Adipocyte (in vitro differentiated cells): ENCODE measurements at regions not wholly inside any gene's neighbourhood (a gene's known extent, or its start where the extent isn't known, plus 50 kb on each side); places are given as distances from the start of the nearest gene placed in this dataset.

Experiments used
- DNase-seq: peaks from one replicate; pipeline ENCODE4 v3.0.0-alpha.2; 2015; ENCODE audit warnings: low read depth
- H3K27me3 ChIP-seq: replicated peaks from 2 replicates; pipeline ENCODE4 v1.7.0; 2013; ENCODE audit warnings: mild to moderate bottlenecking, low read length, moderate library complexity; ENCODE audit not compliant: control insufficient read depth, insufficient read depth
- H3K36me3 ChIP-seq: 2 replicates; pipeline ENCODE4 v1.7.0; 2013; ENCODE audit warnings: low read length, mild to moderate bottlenecking, moderate library complexity; ENCODE audit not compliant: control insufficient read depth, insufficient read depth, severe bottlenecking
- H3K4me1 ChIP-seq: 2 replicates; pipeline ENCODE4 v1.7.0; 2013; ENCODE audit warnings: mild to moderate bottlenecking, low read length, moderate library complexity; ENCODE audit not compliant: control insufficient read depth, insufficient read depth
- H3K4me3 ChIP-seq: 2 replicates; pipeline ENCODE4 v1.7.0; 2013; ENCODE audit warnings: mild to moderate bottlenecking, low read length, moderate library complexity
- H3K9ac ChIP-seq: 2 replicates; pipeline ENCODE4 v1.7.0; 2013; ENCODE audit warnings: mild to moderate bottlenecking, low read length, moderate library complexity
- H3K9me3 ChIP-seq: 2 replicates; pipeline ENCODE4 v1.7.0; 2013; ENCODE audit warnings: mild to moderate bottlenecking, low read length, moderate library complexity; ENCODE audit not compliant: control insufficient read depth

- no peak overlapping the region for H3K4me3 ChIP-seq
- H3K9me3 ChIP-seq = no peaks in the 10 kb centered on the region
- peaks cover 9% of the 10 kb centered on the region for H3K4me1 ChIP-seq
- no peaks in the 10 kb centered on the region for H3K36me3 ChIP-seq
- H3K9ac ChIP-seq = no peak overlapping the region
- peaks cover 61% of the 10 kb centered on the region for H3K27me3 ChIP-seq
- no peak for DNase-seq
These were observed 71.9 kb upstream of the SEC14L1 start for GRCh38 chr17:77068915-77069314.

- no peak overlapping the region for H3K9ac ChIP-seq
- no peaks in the 10 kb centered on the region for H3K9me3 ChIP-seq
- peaks cover 68% of the 10 kb centered on the region for H3K27me3 ChIP-seq
- DNase-seq = no peak
- peaks cover 9% of the 10 kb centered on the region for H3K4me1 ChIP-seq
- H3K36me3 ChIP-seq = no peaks in the 10 kb centered on the region
- H3K4me3 ChIP-seq = no peak overlapping the region
These were observed 69.9 kb upstream of the SEC14L1 start for GRCh38 chr17:77070888-77071279.

GRCh38 chr17:77071925-77072490, 68.8 kb upstream of the SEC14L1 start:
- Histone ChIP-seq H3K4me3 (no peak overlapping the region), H3K36me3 (no peaks in the 10 kb centered on the region), H3K27me3 (peaks cover 65% of the 10 kb centered on the region), H3K9me3 (no peaks in the 10 kb centered on the region), H3K4me1 (peaks cover 16% of the 10 kb centered on the region), H3K9ac (no peak overlapping the region)
- DNase-seq = no peak

- Histone ChIP-seq H3K27me3 (peaks cover 62% of the 10 kb centered on the region), H3K4me1 (peaks cover 16% of the 10 kb centered on the region), H3K9me3 (no peaks in the 10 kb centered on the region), H3K9ac (no peak overlapping the region), H3K4me3 (no peak overlapping the region), H3K36me3 (no peaks in the 10 kb centered on the region)
- no peak for DNase-seq
These were observed 68.1 kb upstream of the SEC14L1 start for GRCh38 chr17:77072670-77073069.

GRCh38 chr17:77074681-77075080, 66.1 kb upstream of the SEC14L1 start:
- Histone ChIP-seq H3K9me3 (no peaks in the 10 kb centered on the region), H3K9ac (no peak overlapping the region), H3K4me1 (peaks cover 16% of the 10 kb centered on the region), H3K27me3 (peaks cover 63% of the 10 kb centered on the region), H3K36me3 (no peaks in the 10 kb centered on the region), H3K4me3 (no peak overlapping the region)
- DNase-seq = no peak

GRCh38 chr17:77076124-77076830, 64.5 kb upstream of the SEC14L1 start:
- peak; percentile 11 for DNase-seq
- Histone ChIP-seq H3K36me3 (no peaks in the 10 kb centered on the region), H3K4me1 (peaks cover 16% of the 10 kb centered on the region), H3K4me3 (peak overlapping the region; percentile 40), H3K9me3 (no peaks in the 10 kb centered on the region), H3K27me3 (peaks cover 53% of the 10 kb centered on the region), H3K9ac (no peak overlapping the region)

GRCh38 chr17:77083531-77083930, 57.2 kb upstream of the SEC14L1 start:
- no peak overlapping the region for H3K9ac ChIP-seq
- H3K4me1 ChIP-seq = peaks cover 3% of the 10 kb centered on the region
- H3K27me3 ChIP-seq = peaks cover 13% of the 10 kb centered on the region
- no peak overlapping the region for H3K4me3 ChIP-seq
- no peaks in the 10 kb centered on the region for H3K9me3 ChIP-seq
- H3K36me3 ChIP-seq = no peaks in the 10 kb centered on the region
- no peak for DNase-seq

GRCh38 chr17:77085926-77086432, 54.8 kb upstream of the SEC14L1 start:
- H3K9me3 ChIP-seq = no peaks in the 10 kb centered on the region
- no peak overlapping the region for H3K4me3 ChIP-seq
- peaks cover 15% of the 10 kb centered on the region for H3K4me1 ChIP-seq
- H3K9ac ChIP-seq = no peak overlapping the region
- DNase-seq = no peak
- H3K36me3 ChIP-seq = peaks cover 6% of the 10 kb centered on the region
- H3K27me3 ChIP-seq = no peaks in the 10 kb centered on the region

- Histone ChIP-seq H3K36me3 (peaks cover 9% of the 10 kb centered on the region), H3K9ac (no peak overlapping the region), H3K4me1 (peaks cover 15% of the 10 kb centered on the region), H3K27me3 (no peaks in the 10 kb centered on the region), H3K4me3 (no peak overlapping the region), H3K9me3 (no peaks in the 10 kb centered on the region)
- peak; percentile 93 for DNase-seq
These were observed 54.2 kb upstream of the SEC14L1 start for GRCh38 chr17:77086433-77087010.

- no peaks in the 10 kb centered on the region for H3K27me3 ChIP-seq
These were observed 52.9 kb upstream of the SEC14L1 start for GRCh38 chr17:77087650-77088454.

More at GRCh38 chr17:77087650-77088454, 52.9 kb upstream of the SEC14L1 start:
- H3K9me3 ChIP-seq = no peaks in the 10 kb centered on the region
- H3K4me3 ChIP-seq = peak overlapping the region; percentile 95
- H3K4me1 ChIP-seq = peaks cover 15% of the 10 kb centered on the region
- peaks cover 20% of the 10 kb centered on the region for H3K36me3 ChIP-seq
- no peak for DNase-seq
- peak overlapping the region; percentile 96 for H3K9ac ChIP-seq
